Epithelial cell of esophagus (primary cell): ENCODE measurements at regions not wholly inside any gene's neighbourhood (a gene's known extent, or its start where the extent isn't known, plus 50 kb on each side); places are given as distances from the start of the nearest gene placed in this dataset.

Experiments
- DNase-seq: peaks from one replicate; pipeline ENCODE4 v3.0.0; 2010; ENCODE audit warnings: low read depth
- H3K4me3 ChIP-seq: 2 replicates; pipeline ENCODE4 v1.5.1; 2011; ENCODE audit warnings: mild to moderate bottlenecking, low read length, control low read depth
- TF ChIP-seq, protein P1 (sequence below): IDR thresholded peaks from 2 replicates; pipeline ENCODE4 v1.5.1; 2011; ENCODE audit warnings: low read depth, mild to moderate bottlenecking, low read length, control low read depth, inconsistent platforms; ENCODE audit not compliant: insufficient read depth; ENCODE audit errors: missing control alignments

DNA sequence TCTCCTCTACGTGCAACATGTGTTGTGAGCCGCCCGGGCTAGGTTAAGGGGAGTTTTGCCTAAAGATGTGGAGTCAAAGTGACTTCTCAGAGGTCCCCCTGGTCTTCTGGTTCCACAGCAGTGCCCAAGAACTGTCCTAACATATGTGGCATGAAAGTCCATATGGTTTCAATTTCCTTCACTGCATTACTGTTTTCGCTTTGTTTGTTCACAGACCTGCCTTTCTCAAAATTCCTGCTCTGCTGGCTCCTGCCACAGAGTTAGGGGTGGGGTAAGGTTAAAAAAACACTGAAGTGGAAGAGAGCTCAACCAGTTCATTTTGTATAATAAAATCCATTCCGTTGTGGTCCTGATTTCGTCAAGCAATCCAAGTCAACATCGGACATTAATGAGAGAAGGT, 289.4 kb downstream of the DMAC1 start:
- DNase-seq, result no peak
- H3K4me3 ChIP-seq, result no peak overlapping the region
- TF ChIP-seq, protein P1, sequence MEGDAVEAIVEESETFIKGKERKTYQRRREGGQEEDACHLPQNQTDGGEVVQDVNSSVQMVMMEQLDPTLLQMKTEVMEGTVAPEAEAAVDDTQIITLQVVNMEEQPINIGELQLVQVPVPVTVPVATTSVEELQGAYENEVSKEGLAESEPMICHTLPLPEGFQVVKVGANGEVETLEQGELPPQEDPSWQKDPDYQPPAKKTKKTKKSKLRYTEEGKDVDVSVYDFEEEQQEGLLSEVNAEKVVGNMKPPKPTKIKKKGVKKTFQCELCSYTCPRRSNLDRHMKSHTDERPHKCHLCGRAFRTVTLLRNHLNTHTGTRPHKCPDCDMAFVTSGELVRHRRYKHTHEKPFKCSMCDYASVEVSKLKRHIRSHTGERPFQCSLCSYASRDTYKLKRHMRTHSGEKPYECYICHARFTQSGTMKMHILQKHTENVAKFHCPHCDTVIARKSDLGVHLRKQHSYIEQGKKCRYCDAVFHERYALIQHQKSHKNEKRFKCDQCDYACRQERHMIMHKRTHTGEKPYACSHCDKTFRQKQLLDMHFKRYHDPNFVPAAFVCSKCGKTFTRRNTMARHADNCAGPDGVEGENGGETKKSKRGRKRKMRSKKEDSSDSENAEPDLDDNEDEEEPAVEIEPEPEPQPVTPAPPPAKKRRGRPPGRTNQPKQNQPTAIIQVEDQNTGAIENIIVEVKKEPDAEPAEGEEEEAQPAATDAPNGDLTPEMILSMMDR, result no peak

DNA sequence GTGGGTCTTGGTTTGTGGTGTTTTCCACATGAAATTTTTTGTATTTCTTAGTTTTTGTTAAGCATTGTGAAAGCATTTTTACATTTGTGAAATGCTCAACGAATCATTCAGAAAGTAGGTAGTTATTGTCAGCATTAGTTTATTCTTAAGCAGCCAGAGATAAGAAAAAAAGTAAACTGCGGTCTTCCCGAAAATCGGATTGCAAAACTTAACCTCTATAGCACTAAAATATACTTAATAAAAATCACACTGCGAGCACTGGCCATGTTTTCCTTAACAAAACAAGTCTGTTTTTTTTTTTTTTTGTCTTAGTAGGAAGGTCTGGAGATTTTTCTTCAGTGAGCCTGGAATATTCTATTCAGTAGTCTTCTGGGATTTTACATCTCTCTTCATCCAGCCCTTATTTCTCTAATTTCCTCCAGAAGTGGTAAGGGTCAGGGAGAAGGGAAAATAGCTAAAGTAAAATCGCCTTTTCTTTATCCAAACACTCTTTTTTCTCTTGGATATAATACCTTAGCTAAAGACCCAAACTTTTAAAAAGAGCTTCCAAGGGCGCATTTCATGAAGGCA, 289.9 kb downstream of the DMAC1 start:
- H3K4me3 ChIP-seq, result no peak overlapping the region
- TF ChIP-seq, protein P1, result no peak
- DNase-seq, result no peak

DNA sequence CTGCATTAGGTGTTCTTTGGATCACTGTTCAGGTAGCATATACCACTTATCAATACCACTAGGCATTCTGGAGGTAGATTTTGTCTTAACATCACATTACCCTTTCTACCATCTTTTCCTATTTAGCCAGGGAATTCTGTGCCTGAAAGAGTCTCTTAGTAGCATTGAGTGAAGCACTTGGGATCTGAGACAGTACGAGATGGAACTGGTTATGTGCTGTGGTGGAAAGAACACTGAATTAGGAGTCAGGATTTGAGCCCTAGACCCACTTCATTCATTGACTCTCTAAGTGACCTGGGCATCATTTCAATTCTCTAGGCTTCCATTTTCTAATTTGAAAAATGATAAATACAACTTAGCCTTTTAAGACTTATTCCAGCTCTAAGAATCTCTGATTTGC, 291.1 kb downstream of the DMAC1 start:
- DNase-seq, result no peak
- TF ChIP-seq, protein P1, result no peak
- no peak overlapping the region for H3K4me3 ChIP-seq

DNA sequence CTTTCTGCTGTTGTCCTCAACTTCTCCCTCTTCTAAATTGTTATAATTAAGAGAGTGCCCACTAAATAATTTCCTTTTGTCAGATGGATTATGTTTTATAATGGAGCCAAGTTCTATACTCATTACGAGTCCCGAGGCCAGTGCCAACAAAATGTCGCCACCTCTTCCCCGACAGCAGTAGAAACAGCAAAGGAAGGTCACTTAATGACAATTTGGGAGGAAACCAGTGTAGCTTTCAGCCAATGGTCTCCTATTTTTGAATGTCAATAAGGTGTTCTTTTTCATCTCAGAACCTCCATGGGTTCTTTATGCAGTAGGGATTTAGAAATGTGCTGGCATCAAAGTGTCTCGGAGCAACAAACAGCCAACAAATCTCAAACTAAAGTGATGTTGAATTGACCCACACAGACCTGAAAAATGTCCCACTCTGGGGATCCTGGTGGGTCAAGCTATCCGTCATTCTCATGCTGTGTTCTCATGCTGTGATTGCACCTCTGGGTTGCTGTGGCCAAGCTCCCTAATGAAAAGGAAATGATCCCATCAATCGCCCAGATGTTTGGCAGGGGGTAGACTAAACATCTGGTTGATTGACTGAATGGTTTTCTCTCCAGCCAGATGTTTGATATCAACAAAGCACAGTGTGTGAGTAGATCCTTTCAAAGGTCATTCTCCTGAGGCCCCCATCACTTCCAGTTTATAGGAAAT, 291.9 kb downstream of the DMAC1 start:
- H3K4me3 ChIP-seq, result no peak overlapping the region
- no peak for DNase-seq
- TF ChIP-seq, protein P1, result no peak

DNA sequence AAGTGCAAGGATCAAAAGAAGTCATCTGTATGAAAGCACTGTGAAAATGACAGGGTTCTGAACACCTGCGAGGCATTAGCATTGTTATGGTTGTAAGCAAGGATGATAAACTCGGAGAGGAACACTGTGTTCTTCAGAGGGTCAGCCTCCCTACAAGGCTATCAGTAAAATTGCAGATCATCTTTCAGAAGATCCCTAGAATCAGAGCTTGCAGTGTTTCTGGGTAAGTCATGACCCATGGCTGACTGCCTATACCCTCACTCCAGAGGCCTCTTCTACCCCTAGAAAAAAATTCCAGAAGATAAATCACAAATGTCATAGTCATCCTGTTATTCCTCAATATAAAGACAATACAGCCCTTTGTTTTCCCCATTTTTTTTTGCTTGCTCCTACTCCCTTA, 292.6 kb downstream of the DMAC1 start:
- H3K4me3 ChIP-seq, result no peak overlapping the region
- TF ChIP-seq, protein P1, result no peak
- DNase-seq, result no peak

DNA sequence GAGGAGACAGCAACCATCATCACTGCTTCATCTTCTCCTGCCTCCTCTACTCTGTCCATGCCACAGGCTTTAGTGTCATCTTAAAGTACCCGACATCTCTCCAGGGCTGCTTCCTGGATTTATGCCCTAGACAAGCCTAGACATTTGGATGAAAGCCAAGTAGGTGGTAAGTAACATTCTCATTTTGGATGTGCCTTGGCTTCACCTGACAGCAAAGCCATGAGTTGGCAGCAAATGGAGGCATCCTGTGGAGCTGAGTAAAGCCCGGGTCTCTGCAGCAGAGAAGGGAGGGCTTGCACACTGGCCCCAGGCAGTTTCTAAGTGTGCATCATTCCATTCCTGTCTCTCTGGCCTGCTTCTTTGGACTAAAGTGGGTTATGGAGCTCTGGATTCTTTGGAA, 299.1 kb downstream of the DMAC1 start:
- H3K4me3 ChIP-seq, result no peak overlapping the region
- DNase-seq, result peak; percentile 5
- TF ChIP-seq, protein P1, result no peak

DNA sequence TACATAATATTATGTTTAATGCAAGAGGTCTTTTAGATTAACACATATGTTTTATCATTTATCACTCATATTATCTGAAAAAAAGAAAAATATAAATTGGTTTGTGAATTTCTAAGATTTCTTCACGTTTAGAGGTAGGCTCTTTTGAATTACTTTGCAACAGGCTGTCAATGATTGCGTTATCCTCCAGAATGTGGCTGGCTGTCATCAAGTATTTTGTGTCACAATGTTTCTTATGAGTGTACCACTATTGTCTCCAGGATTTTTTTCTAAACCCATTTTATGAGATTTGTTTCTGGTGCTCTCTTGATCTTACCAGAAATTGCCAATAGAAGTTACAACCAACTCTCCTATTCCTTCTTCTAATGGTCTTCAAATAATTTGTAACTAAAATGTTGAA, 307.9 kb downstream of the DMAC1 start:
- TF ChIP-seq, protein P1, result no peak
- H3K4me3 ChIP-seq, result no peak overlapping the region
- no peak for DNase-seq
